GM12891 (cell line): ENCODE measurements at regions not wholly inside any gene's neighbourhood (a gene's known extent, or its start where the extent isn't known, plus 50 kb on each side); places are given as distances from the start of the nearest gene placed in this dataset.

Source experiments
- POLR2A ChIP-seq: IDR thresholded peaks from 2 replicates; pipeline ENCODE4 v1.6.1; 2011; ENCODE audit warnings: low read depth, low read length, control low read depth
- POLR2AphosphoS5 ChIP-seq: IDR thresholded peaks from 2 replicates; pipeline ENCODE4 v1.6.1; 2011; ENCODE audit warnings: low read depth, low read length, control low read depth
- SPI1 ChIP-seq: IDR thresholded peaks from 2 replicates; pipeline ENCODE4 v1.6.1; 2011; ENCODE audit warnings: low read depth, low read length, control low read depth

DNA sequence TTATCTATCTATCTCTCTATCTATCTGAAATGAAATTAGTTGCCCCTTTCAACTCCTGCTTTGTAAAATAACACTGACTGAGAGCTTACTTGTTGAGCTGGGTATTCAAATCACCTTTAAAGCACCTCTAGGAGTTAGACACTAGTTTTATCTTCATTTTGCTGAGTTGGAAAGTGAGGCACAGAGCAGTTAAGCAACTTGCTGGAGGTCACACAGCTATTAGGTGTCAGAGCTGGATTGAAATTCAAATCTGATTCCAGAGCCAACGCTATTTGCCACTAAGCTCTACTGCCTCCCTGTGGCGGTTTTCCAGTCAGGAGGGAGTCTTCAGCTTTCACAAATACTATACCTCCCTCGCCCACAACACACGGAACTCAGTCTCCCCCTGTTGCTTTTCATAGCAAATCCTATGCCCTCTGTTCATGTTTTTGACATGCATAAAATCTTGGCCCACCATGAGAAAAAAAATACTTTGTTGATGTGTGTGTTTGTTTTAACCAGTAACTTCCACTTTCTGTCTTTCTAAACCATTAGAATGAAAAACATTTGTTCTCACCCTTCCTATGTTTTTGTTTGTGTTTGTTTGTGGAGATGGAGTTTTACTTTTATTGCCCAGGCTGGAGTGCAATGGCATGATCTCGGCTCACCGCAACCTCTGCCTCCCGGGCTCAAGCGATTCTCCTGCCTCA, 74.8 kb upstream of the SMURF2 start:
- TF ChIP-seq POLR2AphosphoS5 = no peak
- no peak for TF ChIP-seq POLR2A
- TF ChIP-seq SPI1 = no peak
